GM12874 (cell line): ENCODE measurements at regions not wholly inside any gene's neighbourhood (a gene's known extent, or its start where the extent isn't known, plus 50 kb on each side); places are given as distances from the start of the nearest gene placed in this dataset.

Experiments
- CTCF ChIP-seq: IDR thresholded peaks from 2 replicates; pipeline ENCODE4 v1.5.1; 2011; ENCODE audit warnings: low read depth, mild to moderate bottlenecking, control low read depth, low read length, moderate library complexity; ENCODE audit not compliant: insufficient read depth

DNA sequence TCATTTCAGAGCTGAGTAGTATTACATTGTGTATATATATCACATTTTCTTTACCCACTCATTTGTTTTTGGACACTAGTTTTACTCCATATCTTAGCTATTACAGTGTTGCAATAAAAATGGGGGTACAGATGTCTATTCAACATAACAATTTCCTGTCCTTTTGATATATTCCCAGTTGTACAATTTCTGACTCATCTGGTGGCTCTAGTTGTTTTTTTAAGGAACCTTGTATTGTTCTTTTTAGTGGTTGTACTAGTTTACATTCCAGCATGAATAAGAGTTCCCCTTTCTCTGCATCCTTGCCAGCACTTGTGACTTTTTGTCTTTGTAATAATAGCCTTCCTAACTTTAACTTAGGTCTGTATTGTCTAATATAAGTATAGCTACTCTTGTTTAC lies 739.9 kb downstream of the XPNPEP1 start:
- TF ChIP-seq CTCF, result no peak

DNA sequence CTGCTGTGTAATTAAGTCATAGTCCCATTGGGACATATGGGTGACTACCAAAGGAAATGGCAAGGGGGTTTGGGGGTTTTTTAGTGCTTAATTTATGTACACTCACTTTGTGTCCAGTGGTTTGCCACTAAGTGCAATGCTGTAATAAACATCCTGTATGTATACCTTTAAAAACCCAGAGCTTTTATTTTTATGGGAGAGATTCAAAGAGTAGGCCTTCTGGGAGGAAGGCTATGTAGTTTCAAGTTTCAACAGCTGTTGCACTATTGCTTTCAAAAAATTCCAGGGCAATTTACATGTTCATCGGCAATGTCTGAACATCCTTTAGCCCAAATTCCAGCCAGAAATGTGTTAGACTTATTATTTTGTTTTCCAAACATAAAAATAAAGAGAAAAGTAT lies 744.7 kb downstream of the XPNPEP1 start:
- TF ChIP-seq CTCF, result no peak

DNA sequence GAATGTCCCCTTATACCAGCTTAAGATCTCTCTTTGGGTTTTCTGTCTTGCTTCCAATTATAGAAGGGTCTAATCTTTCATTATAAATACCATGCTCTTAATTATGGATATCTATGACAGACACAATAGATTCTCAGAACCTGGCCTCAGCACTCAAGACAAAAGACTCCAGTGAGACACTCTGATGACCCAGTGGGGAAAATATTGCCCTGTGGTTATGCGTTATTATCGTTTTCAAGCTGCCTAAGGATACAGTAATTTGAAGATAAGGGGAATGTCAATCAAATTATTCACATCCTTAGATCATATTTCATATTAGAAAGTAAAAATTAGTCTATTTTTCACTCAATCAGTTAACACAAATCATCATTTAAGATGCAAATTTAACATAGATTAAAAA lies 748.8 kb downstream of the XPNPEP1 start:
- no peak for TF ChIP-seq CTCF

GRCh38 chr10:109173937-109174336 lies 749.4 kb downstream of the XPNPEP1 start:
- TF ChIP-seq CTCF, result no peak

- no peak for TF ChIP-seq CTCF
Measured at GRCh38 chr10:109173121-109173520, 750.2 kb downstream of the XPNPEP1 start.

GRCh38 chr10:109166935-109167334 lies 756.4 kb downstream of the XPNPEP1 start:
- no peak for TF ChIP-seq CTCF

DNA sequence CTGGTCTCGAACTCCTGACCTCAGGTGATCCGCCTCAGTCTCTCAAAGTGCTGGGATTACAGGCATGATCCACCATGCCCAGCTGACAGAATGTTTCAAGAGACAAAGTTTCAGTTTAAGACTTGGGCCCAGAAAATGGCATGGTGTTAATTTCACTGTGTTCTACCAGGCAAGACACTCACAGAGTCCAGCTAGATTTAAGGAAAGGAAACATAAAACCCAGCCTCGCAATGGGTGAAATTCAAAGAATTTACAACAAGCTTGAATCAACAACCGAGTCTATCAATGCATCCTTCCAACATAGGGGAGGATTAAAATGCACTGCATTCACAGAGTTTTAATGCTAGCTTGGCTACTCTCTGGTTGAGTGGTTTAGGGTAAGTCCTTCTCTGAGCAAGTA lies 764.0 kb downstream of the XPNPEP1 start:
- TF ChIP-seq CTCF, result no peak

DNA sequence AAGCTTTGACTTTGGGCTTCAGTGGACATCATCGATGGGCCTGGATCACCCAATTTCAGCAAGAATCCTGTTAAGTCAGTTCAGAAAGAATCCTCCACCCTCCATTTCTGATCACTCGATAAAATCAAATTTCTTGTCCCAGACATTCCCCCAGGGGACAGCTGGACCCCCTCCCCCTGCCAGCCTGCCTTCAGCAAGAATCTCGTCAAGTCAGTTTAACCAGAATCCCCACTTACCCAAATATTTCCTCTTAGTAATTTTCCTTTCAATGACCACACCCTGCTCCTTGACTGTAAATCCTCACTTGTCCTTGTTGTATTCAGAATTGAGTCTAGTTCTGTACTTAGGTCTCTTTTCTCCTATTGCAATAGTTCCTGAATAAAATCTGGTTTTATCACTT lies 766.9 kb downstream of the XPNPEP1 start:
- no peak for TF ChIP-seq CTCF
